ENCODE measurements at regions not wholly inside any gene's neighbourhood (a gene's known extent, or its start where the extent isn't known, plus 50 kb on each side); places are given as distances from the start of the nearest gene placed in this dataset.
A peak's percentile ranks its signal among the peaks of the same experiment; 100 is the strongest.

GRCh38 chrX:57204306-57204705, 67.1 kb upstream of the SPIN2A start:
- H3K27me3 ChIP-seq (ENCODE audit: control insufficient read depth in 2 of 2, insufficient read depth in 2 of 2, low read length in 2 of 2), result no peaks in the 10 kb centered on the region
- Mint-ChIP-seq H3K4me3 (no peak overlapping the region), H3K36me3 (peaks cover 0 to 12% (median 5%) of the 10 kb centered on the region in 5 donors), H3K9me3 (peaks cover 0 to 9% (median 2%) of the 10 kb centered on the region in 11 donors), H3K27ac (no peak overlapping the region), H3K4me1 (no peaks in the 10 kb centered on the region), H3K27me3 (no peaks in the 10 kb centered on the region)
- no peaks in the 10 kb centered on the region for H3K9me3 ChIP-seq (ENCODE audit: control insufficient read depth in 2 of 3, low read length in 3 of 3)
- ATAC-seq (no peak), DNase-seq (no peak)
- no peaks in the 10 kb centered on the region for H3K4me1 ChIP-seq (ENCODE audit: control insufficient read depth in 2 of 2, insufficient read depth in 2 of 2, low read length in 2 of 2)
- ChIA-PET POLR2A (no interaction called here), CTCF (no interaction called here)
- H3K27ac ChIP-seq (ENCODE audit: low read depth, low read length), result no peak overlapping the region
- no peak overlapping the region for H3K4me3 ChIP-seq (ENCODE audit: low read length)
- intact Hi-C loops (cut with micrococcal nuclease), result no loop called here
- no peaks in the 10 kb centered on the region for H3K36me3 ChIP-seq (ENCODE audit: control insufficient read depth in 2 of 3, insufficient read depth in 3 of 3, low read length in 3 of 3)

GRCh38 chrX:57211906-57212305, 74.6 kb upstream of the FAAH2 start:
- POLR2A ChIA-PET, result no interaction called here
- H3K27ac Mint-ChIP-seq, result no peak overlapping the region

GRCh38 chrX:57227691-57228090, 58.8 kb upstream of the FAAH2 start:
- H3K9me3 Mint-ChIP-seq, result peaks cover 0 to 15% (median 4%) of the 10 kb centered on the region in 11 donors

More at GRCh38 chrX:57211906-57212305, 74.6 kb upstream of the FAAH2 start:
- Histone ChIP-seq H3K27ac (ENCODE audit: low read depth, low read length) (no peak overlapping the region), H3K9me3 (ENCODE audit: control insufficient read depth in 2 of 3, low read length in 3 of 3) (no peaks in the 10 kb centered on the region), H3K36me3 (ENCODE audit: control insufficient read depth in 2 of 3, insufficient read depth in 3 of 3, low read length in 3 of 3) (no peaks in the 10 kb centered on the region), H3K4me3 (ENCODE audit: low read length) (no peak overlapping the region), H3K4me1 (ENCODE audit: control insufficient read depth in 2 of 2, insufficient read depth in 2 of 2, low read length in 2 of 2) (no peaks in the 10 kb centered on the region), H3K27me3 (ENCODE audit: control insufficient read depth in 2 of 2, insufficient read depth in 2 of 2, low read length in 2 of 2) (no peaks in the 10 kb centered on the region)
- H3K27me3 Mint-ChIP-seq, result no peaks in the 10 kb centered on the region
- peaks cover 2 to 33% (median 16%) of the 10 kb centered on the region in 5 donors for H3K36me3 Mint-ChIP-seq
- H3K9me3 Mint-ChIP-seq, result peaks cover 0 to 10% (median 5%) of the 10 kb centered on the region in 11 donors
- peaks cover 0 to under 1% (median 0%) of the 10 kb centered on the region in 7 donors for H3K4me1 Mint-ChIP-seq
- CTCF ChIA-PET, result no interaction called here
- H3K4me3 Mint-ChIP-seq, result no peak overlapping the region
- intact Hi-C loops (cut with micrococcal nuclease), result no loop called here
- ATAC-seq, result no peak
- no peak for DNase-seq

GRCh38 chrX:57232658-57233360, 53.7 kb upstream of the FAAH2 start:
- no peaks in the 10 kb centered on the region for H3K36me3 ChIP-seq (ENCODE audit: control insufficient read depth in 2 of 3, insufficient read depth in 3 of 3, low read length in 3 of 3)
- H3K4me3 Mint-ChIP-seq, result no peak overlapping the region
- no peaks in the 10 kb centered on the region for H3K4me1 ChIP-seq (ENCODE audit: control insufficient read depth in 2 of 2, insufficient read depth in 2 of 2, low read length in 2 of 2)
- DNase-seq, result no peak
- no peaks in the 10 kb centered on the region for H3K27me3 Mint-ChIP-seq
- no peaks in the 10 kb centered on the region for H3K27me3 ChIP-seq (ENCODE audit: control insufficient read depth in 2 of 2, insufficient read depth in 2 of 2, low read length in 2 of 2)
- no peak overlapping the region for H3K4me3 ChIP-seq (ENCODE audit: low read length)
- peaks cover 0 to 36% (median 9%) of the 10 kb centered on the region in 5 donors for H3K36me3 Mint-ChIP-seq
- POLR2A ChIA-PET, result no interaction called here
- H3K9me3 Mint-ChIP-seq, result peaks cover 0 to 5% (median 0%) of the 10 kb centered on the region in 11 donors
- no peak overlapping the region for H3K27ac ChIP-seq (ENCODE audit: low read depth, low read length)
- no peak for ATAC-seq
- CTCF ChIA-PET, result no interaction called here
- H3K9me3 ChIP-seq (ENCODE audit: control insufficient read depth in 2 of 3, low read length in 3 of 3), result no peaks in the 10 kb centered on the region
- intact Hi-C loops (cut with micrococcal nuclease), result no loop called here
- H3K27ac Mint-ChIP-seq, result no peak overlapping the region
- no peaks in the 10 kb centered on the region for H3K4me1 Mint-ChIP-seq

More at GRCh38 chrX:57227691-57228090, 58.8 kb upstream of the FAAH2 start:
- Mint-ChIP-seq H3K27ac (no peak overlapping the region), H3K27me3 (no peaks in the 10 kb centered on the region), H3K36me3 (peaks cover 9 to 29% (median 14%) of the 10 kb centered on the region in 5 donors), H3K4me3 (no peak overlapping the region), H3K4me1 (peaks cover 0 to 5% (median 0%) of the 10 kb centered on the region in 7 donors)
- no peaks in the 10 kb centered on the region for H3K4me1 ChIP-seq (ENCODE audit: control insufficient read depth in 2 of 2, insufficient read depth in 2 of 2, low read length in 2 of 2)
- H3K27ac ChIP-seq (ENCODE audit: low read depth, low read length), result no peak overlapping the region
- ATAC-seq, result no peak
- H3K27me3 ChIP-seq (ENCODE audit: control insufficient read depth in 2 of 2, insufficient read depth in 2 of 2, low read length in 2 of 2), result no peaks in the 10 kb centered on the region
- DNase-seq, result peak in 1 of 9 donors; percentile 23
- H3K36me3 ChIP-seq (ENCODE audit: control insufficient read depth in 2 of 3, insufficient read depth in 3 of 3, low read length in 3 of 3), result no peaks in the 10 kb centered on the region
- CTCF ChIA-PET, result no interaction called here
- intact Hi-C loops (cut with micrococcal nuclease), result no loop called here
- no peak overlapping the region for H3K4me3 ChIP-seq (ENCODE audit: low read length)
- no peaks in the 10 kb centered on the region for H3K9me3 ChIP-seq (ENCODE audit: control insufficient read depth in 2 of 3, low read length in 3 of 3)
- POLR2A ChIA-PET, result interaction anchor here (0.5 kb wide), 1 partner anchor 41 kb away, joined by 3 read pairs; no protein-coding TSS in a partner anchor

Measured in naive thymus-derived CD4-positive, alpha-beta T cell (primary cell).